PC-3 (cell line): ENCODE measurements at regions not wholly inside any gene's neighbourhood (a gene's known extent, or its start where the extent isn't known, plus 50 kb on each side); places are given as distances from the start of the nearest gene placed in this dataset.

ENCODE experiments used
- ATAC-seq: fragments of 200-7000 bp; cut with Tn5 transposase; 2 replicates; pipeline ENCODE4 v1.9.1; 2020; ENCODE audit warnings: mild to moderate bottlenecking, moderate library complexity
- BruUV-seq: library from RNA; stranded (reverse); fragments of 400-500 nt; replicated peaks from 2 replicates; lab custom pipeline; 2021; lab: Mats Ljungman, UMichigan
- CTCF ChIA-PET: fragments of 300-600 bp; sonication (Branson Sonifier 250); formaldehyde crosslinking; loops from one replicate; lab custom pipeline; 2022; ENCODE audit warnings: antibody characterized with exemption; lab: Charles Lee
- POLR2A ChIA-PET: fragments of 300-600 bp; sonication (Branson Sonifier 250); formaldehyde crosslinking; loops from one replicate; lab custom pipeline; 2022; ENCODE audit warnings: antibody characterized with exemption; ENCODE audit not compliant: unreplicated experiment; lab: Charles Lee
- DNase-seq: peaks from one replicate; pipeline ENCODE4 v3.0.0-alpha.2; 2015
- H2AFZ ChIP-seq: fragments of 300-600 bp; sonication (generic); 2 replicates; pipeline ENCODE4 v1.6.0; 2016; ENCODE audit warnings: antibody characterized with exemption, low read length
- H3F3A ChIP-seq: fragments of 300-600 bp; sonication (generic); one replicate; pipeline ENCODE4 v1.6.0; 2017; ENCODE audit warnings: antibody characterized with exemption, low read length, control low read depth, mild to moderate bottlenecking; ENCODE audit not compliant: unreplicated experiment
- H3K27ac ChIP-seq: fragments of 300-600 bp; sonication (generic); 2 replicates; pipeline ENCODE4 v1.5.1; 2016; ENCODE audit warnings: mild to moderate bottlenecking, low read length
- H3K27me3 ChIP-seq: fragments of 300-600 bp; sonication (generic); 2 replicates; pipeline ENCODE4 v1.6.1; 2016; ENCODE audit warnings: low read length, mixed read lengths
- H3K36me3 ChIP-seq: fragments of 300-600 bp; sonication (generic); 2 replicates; pipeline ENCODE4 v1.6.1; 2016; ENCODE audit warnings: low read depth, mixed run types, low read length, mixed read lengths
- H3K4me1 ChIP-seq: fragments of 300-600 bp; sonication (generic); 2 replicates; pipeline ENCODE4 v1.5.1; 2016; ENCODE audit warnings: low read length; ENCODE audit not compliant: insufficient read depth
- H3K4me2 ChIP-seq: fragments of 300-600 bp; sonication (generic); 2 replicates; pipeline ENCODE4 v1.6.0; 2016; ENCODE audit warnings: low read length
- H3K4me3 ChIP-seq: fragments of 300-600 bp; sonication (generic); 2 replicates; pipeline ENCODE4 v1.5.1; 2016; ENCODE audit warnings: mild to moderate bottlenecking, low read length, mixed read lengths
- H3K79me2 ChIP-seq: fragments of 300-600 bp; sonication (generic); 2 replicates; pipeline ENCODE4 v1.6.1; 2017; ENCODE audit warnings: low read length, mixed read lengths
- H3K9ac ChIP-seq: fragments of 300-600 bp; sonication (generic); 2 replicates; pipeline ENCODE4 v1.6.0; 2016; ENCODE audit warnings: mild to moderate bottlenecking, low read length
- H3K9me2 ChIP-seq: fragments of 300-600 bp; sonication (generic); replicated peaks from 2 replicates; pipeline ENCODE4 v1.6.1; 2016; ENCODE audit warnings: mixed run types, low read length, mixed read lengths
- H3K9me3 ChIP-seq: fragments of 300-600 bp; sonication (generic); 2 replicates; pipeline ENCODE4 v1.6.1; 2016; ENCODE audit warnings: low read length, mixed read lengths
- H4K20me1 ChIP-seq: fragments of 300-600 bp; sonication (generic); 2 replicates; pipeline ENCODE4 v1.6.1; 2016; ENCODE audit warnings: low read length, mixed read lengths
- EZH2 ChIP-seq: fragments of 300-600 bp; sonication (generic); IDR thresholded peaks from one replicate; pipeline ENCODE4 v1.6.1; 2017; ENCODE audit warnings: antibody characterized with exemption, mild to moderate bottlenecking, low read length; ENCODE audit not compliant: unreplicated experiment
- EZH2phosphoT487 ChIP-seq: fragments of 300-600 bp; sonication (generic); IDR thresholded peaks from 2 replicates; pipeline ENCODE4 v1.6.1; 2018; ENCODE audit warnings: mild to moderate bottlenecking, antibody characterized with exemption, low read length, borderline replicate concordance
- intact Hi-C: fragments of 100-400 bp; cut with micrococcal nuclease; formaldehyde crosslinking; loops from 2 replicates; pipeline ENCODE4 v1.9.0; 2023
- TF ChIP-seq, protein P1 (sequence below): fragments of 300-600 bp; sonication (generic); conservative IDR thresholded peaks from 2 replicates; pipeline ENCODE4 v1.5.1; 2017; ENCODE audit warnings: antibody characterized with exemption, low read depth, mild to moderate bottlenecking, low read length

DNA sequence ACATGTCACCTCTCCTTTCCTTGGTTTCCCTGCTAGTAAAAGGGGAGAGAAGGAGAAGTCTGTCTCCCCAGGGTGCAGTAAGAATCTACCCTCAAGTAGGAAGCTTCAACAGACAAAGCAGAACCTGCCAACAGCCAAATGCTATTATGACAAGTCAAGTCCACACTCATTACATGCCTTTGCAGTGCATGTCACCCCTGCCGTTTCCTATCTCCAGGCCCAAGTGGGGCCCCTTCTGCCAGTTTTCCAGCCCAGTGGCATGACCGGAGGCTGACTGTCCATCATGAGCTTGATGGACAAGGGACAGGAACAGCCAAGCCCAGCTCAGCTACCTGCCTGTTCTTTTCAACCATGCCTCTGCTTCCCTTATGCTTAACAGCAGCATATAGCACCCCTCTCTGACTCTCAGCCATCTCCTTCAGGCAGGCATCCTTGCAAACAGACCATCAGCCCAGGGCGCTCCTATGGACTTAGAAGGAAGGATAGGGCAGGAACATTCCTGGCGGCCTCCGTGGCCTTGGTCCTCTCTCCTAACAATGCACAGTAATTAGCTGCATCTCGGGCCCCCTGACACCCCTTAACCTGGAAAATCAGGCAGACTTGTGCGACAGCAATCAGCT is 107.2 kb upstream of the RAD23B start:
- Histone ChIP-seq H3K27me3 (no peaks in the 10 kb centered on the region), H3K79me2 (no peaks in the 10 kb centered on the region), H3F3A (no peaks in the 10 kb centered on the region), H2AFZ (no peak overlapping the region), H3K4me1 (peaks cover 13% of the 10 kb centered on the region; the same call in 1 of the 2 replicates), H3K9ac (no peak overlapping the region), H3K27ac (no peak overlapping the region), H3K9me2 (no peaks in the 10 kb centered on the region), H3K4me2 (no peak overlapping the region), H3K9me3 (no peaks in the 10 kb centered on the region), H3K4me3 (no peak overlapping the region), H4K20me1 (no peaks in the 10 kb centered on the region), H3K36me3 (no peaks in the 10 kb centered on the region)
- DNase-seq (no peak), ATAC-seq (no peak)
- POLR2A ChIA-PET: no interaction called here
- TF ChIP-seq, protein P1, sequence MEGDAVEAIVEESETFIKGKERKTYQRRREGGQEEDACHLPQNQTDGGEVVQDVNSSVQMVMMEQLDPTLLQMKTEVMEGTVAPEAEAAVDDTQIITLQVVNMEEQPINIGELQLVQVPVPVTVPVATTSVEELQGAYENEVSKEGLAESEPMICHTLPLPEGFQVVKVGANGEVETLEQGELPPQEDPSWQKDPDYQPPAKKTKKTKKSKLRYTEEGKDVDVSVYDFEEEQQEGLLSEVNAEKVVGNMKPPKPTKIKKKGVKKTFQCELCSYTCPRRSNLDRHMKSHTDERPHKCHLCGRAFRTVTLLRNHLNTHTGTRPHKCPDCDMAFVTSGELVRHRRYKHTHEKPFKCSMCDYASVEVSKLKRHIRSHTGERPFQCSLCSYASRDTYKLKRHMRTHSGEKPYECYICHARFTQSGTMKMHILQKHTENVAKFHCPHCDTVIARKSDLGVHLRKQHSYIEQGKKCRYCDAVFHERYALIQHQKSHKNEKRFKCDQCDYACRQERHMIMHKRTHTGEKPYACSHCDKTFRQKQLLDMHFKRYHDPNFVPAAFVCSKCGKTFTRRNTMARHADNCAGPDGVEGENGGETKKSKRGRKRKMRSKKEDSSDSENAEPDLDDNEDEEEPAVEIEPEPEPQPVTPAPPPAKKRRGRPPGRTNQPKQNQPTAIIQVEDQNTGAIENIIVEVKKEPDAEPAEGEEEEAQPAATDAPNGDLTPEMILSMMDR: no peak
- TF ChIP-seq EZH2: no peak
- no peak for TF ChIP-seq EZH2phosphoT487
- CTCF ChIA-PET: no interaction called here
- intact Hi-C loops: loop anchor here (10.0 kb wide), 1 partner anchor 311 kb away; the partner anchor contains the start of gene ZNF462
- no TSS peak for BruUV-seq

DNA sequence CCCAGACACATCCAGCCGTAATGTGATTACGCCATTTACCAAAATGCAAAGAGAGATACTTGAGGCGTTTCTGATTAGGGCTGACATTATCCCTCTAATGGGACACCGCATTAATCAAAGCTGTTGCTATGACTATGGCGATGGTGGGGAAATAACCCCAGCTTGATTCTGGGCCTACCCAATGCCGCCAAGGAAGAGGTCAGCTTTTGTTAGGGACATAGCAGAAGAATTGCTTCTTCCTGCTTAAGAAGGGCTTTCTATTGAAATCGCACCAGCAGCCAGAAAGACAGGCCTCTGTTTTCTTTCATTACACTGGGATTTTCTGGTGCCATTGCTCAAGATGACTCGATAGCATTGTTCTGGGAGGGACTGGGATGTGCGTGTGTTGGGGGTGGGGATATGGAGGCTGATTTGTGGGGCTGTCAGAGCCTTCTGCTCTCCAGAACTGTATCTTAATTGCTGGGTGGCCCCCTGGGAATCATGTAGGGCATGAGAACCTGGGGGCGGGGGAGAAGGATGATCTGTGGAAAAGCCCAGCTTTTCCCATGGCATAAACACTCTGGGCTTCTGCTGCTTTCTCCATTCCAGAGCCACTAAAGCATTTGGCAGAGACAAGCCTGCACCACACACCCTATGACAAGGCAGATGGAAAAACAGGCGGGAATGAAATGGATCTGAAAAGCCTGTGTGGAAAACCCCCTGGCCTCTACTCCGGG is 106.5 kb upstream of the RAD23B start:
- H3K9me3 ChIP-seq: no peaks in the 10 kb centered on the region
- H3K9me2 ChIP-seq: no peaks in the 10 kb centered on the region
- TF ChIP-seq EZH2phosphoT487 (no peak), EZH2 (no peak)
- TF ChIP-seq, protein P1: no peak
- ChIA-PET POLR2A (no interaction called here), CTCF (no interaction called here)
- BruUV-seq: no TSS peak
- H3K79me2 ChIP-seq: no peaks in the 10 kb centered on the region
- no peak overlapping the region for H3K9ac ChIP-seq
- intact Hi-C loops: loop anchor here (10.0 kb wide), 1 partner anchor 312 kb away; the partner anchor contains the start of gene ZNF462
- H3K4me3 ChIP-seq: no peak overlapping the region
- no peak overlapping the region for H3K27ac ChIP-seq
- no peaks in the 10 kb centered on the region for H4K20me1 ChIP-seq
- peaks cover 13% of the 10 kb centered on the region; the same call in 1 of the 2 replicates for H3K4me1 ChIP-seq
- H3K4me2 ChIP-seq: no peak overlapping the region
- H3K36me3 ChIP-seq: no peaks in the 10 kb centered on the region
- DNase-seq (no peak), ATAC-seq (no peak)
- H2AFZ ChIP-seq: no peak overlapping the region
- H3F3A ChIP-seq: no peaks in the 10 kb centered on the region
- H3K27me3 ChIP-seq: no peaks in the 10 kb centered on the region

DNA sequence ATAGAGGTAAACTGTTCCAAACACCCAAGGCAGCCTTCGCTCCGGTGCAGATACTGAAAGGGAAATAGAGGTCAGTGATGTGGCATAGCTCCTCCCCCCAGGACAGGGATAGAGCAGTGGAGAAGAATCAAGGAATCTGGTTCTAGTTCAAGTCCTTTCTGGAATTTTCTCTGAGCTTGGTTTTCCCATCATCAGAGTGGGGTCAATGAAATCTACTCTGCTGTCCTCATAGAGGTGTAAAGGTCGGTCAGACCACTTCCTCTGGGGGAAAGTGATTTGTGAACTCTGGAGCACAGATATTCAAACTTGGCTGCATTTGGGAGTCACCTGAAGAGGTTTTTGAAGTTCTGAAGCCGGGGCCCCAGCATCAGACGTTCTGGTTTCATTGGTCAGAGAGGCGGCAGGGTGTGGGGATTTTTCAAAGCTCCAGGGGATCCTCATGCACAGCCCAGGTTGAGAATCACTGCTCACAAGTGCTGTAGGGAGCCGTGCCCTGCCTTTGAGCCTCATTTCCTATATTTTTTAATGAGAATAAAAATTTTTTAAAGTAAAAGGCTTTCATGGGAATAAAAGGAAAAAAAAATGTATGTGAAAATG is 105.7 kb upstream of the RAD23B start:
- ChIA-PET POLR2A (no interaction called here), CTCF (no interaction called here)
- Histone ChIP-seq H3K9me2 (no peaks in the 10 kb centered on the region), H3K9me3 (no peaks in the 10 kb centered on the region), H3K4me1 (peaks cover 13% of the 10 kb centered on the region; the same call in 1 of the 2 replicates), H3K79me2 (no peaks in the 10 kb centered on the region), H2AFZ (no peak overlapping the region), H4K20me1 (no peaks in the 10 kb centered on the region), H3K27ac (no peak overlapping the region), H3F3A (no peaks in the 10 kb centered on the region), H3K36me3 (no peaks in the 10 kb centered on the region), H3K9ac (no peak overlapping the region), H3K27me3 (no peaks in the 10 kb centered on the region), H3K4me2 (no peak overlapping the region), H3K4me3 (no peak overlapping the region)
- ATAC-seq (no peak), DNase-seq (no peak)
- intact Hi-C loops: loop anchor here (10.0 kb wide), 1 partner anchor 313 kb away; the partner anchor contains the start of gene ZNF462
- no TSS peak for BruUV-seq
- TF ChIP-seq EZH2phosphoT487 (no peak), EZH2 (no peak)
- TF ChIP-seq, protein P1: no peak
